ENCODE measurements at regions not wholly inside any gene's neighbourhood (a gene's known extent, or its start where the extent isn't known, plus 50 kb on each side); places are given as distances from the start of the nearest gene placed in this dataset.

GRCh38 chr18:60092073-60092472 is 192.3 kb downstream of the PMAIP1 start:
- Histone ChIP-seq H3K9me3 (no peaks in the 10 kb centered on the region), H3K4me3 (no peak overlapping the region), H3K27me3 (no peaks in the 10 kb centered on the region), H3K27ac (no peak overlapping the region), H3K4me1 (no peaks in the 10 kb centered on the region), H3K36me3 (no peaks in the 10 kb centered on the region)
- DNase-seq (ENCODE audit: low spot score in 2 of 2): no peak
- no peak for TF ChIP-seq POLR2A (IDR thresholded peaks at IDR 0.05)
- no peak for TF ChIP-seq CTCF (IDR thresholded peaks at IDR 0.05)
- TF ChIP-seq EP300 (IDR thresholded peaks at IDR 0.05): no peak

DNA sequence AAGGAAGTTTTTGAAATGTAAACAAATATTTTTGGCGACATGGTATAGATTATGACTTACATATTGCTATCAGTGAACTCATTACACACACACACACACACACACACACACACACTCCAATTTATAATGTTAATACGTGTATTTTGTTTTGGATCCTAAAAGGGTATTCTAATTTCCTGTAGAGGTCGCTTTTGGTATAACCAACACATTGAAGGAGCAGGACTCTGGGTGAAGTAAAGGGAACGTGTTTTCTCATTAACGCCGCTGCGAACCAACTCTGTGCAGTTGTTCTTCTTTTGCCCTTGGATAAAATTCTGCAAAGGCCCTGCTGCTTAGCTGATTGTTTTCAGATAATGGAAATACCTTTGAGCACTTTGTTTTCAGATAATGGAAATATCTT is 190.4 kb downstream of the PMAIP1 start:
- no peak overlapping the region for H3K4me3 ChIP-seq

GRCh38 chr18:60082790-60083189 is 183.0 kb downstream of the PMAIP1 start:
- DNase-seq (ENCODE audit: low spot score in 2 of 2): no peak
- H3K27ac ChIP-seq: no peak overlapping the region
- H3K9me3 ChIP-seq: no peaks in the 10 kb centered on the region
- TF ChIP-seq CTCF (IDR thresholded peaks at IDR 0.05): no peak
- TF ChIP-seq EP300 (IDR thresholded peaks at IDR 0.05): no peak
- TF ChIP-seq POLR2A (IDR thresholded peaks at IDR 0.05): no peak
- 47 to 54% methylated on average over 1 of the region's 1 CpG for WGBS, 2 donors
- no peak overlapping the region for H3K4me3 ChIP-seq
- no peaks in the 10 kb centered on the region for H3K36me3 ChIP-seq
- H3K27me3 ChIP-seq: no peaks in the 10 kb centered on the region
- no peaks in the 10 kb centered on the region for H3K4me1 ChIP-seq

More for the DNA sequence above, 190.4 kb downstream of the PMAIP1 start:
- WGBS, 2 donors: 42 to 44% methylated on average over 7 of the region's 7 CpGs
- Histone ChIP-seq H3K27ac (no peak overlapping the region), H3K9me3 (no peaks in the 10 kb centered on the region), H3K27me3 (no peaks in the 10 kb centered on the region), H3K36me3 (no peaks in the 10 kb centered on the region), H3K4me1 (no peaks in the 10 kb centered on the region)
- TF ChIP-seq POLR2A (IDR thresholded peaks at IDR 0.05) (no peak), CTCF (IDR thresholded peaks at IDR 0.05) (no peak), EP300 (IDR thresholded peaks at IDR 0.05) (no peak)
- DNase-seq (ENCODE audit: low spot score in 2 of 2): no peak

GRCh38 chr18:60082282-60082681 is 182.5 kb downstream of the PMAIP1 start:
- H3K27ac ChIP-seq: no peak overlapping the region
- H3K36me3 ChIP-seq: no peaks in the 10 kb centered on the region
- DNase-seq (ENCODE audit: low spot score in 2 of 2): no peak
- H3K4me3 ChIP-seq: no peak overlapping the region
- WGBS, 2 donors: 85 to 87% methylated on average over 2 of the region's 2 CpGs
- TF ChIP-seq POLR2A (IDR thresholded peaks at IDR 0.05): no peak
- H3K27me3 ChIP-seq: no peaks in the 10 kb centered on the region
- H3K9me3 ChIP-seq: no peaks in the 10 kb centered on the region
- no peaks in the 10 kb centered on the region for H3K4me1 ChIP-seq

DNA sequence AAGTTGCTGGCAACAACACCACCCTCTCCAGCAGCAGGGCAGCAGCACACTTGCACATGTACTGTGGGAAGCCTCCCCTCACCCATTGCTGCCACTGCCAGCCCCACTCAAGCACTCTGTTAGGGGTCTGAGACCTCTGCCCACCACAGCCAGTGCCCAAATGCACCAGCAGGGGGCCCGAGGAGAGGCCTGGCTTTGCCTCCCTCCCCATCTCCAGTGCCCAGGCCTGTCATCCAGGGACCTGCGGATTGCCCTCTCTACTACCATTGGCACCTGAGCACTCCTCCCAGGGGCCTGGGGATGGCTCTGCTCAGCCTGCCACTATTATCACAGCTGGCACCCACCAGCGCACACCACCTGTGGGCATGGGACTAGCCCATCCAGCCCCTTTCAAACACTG is 175.7 kb downstream of the PMAIP1 start:
- H3K27me3 ChIP-seq: no peaks in the 10 kb centered on the region
- WGBS, 2 donors: 75 to 93% methylated on average over 2 to 3 of the region's 3 CpGs
- DNase-seq (ENCODE audit: low spot score in 2 of 2): no peak
- no peak overlapping the region for H3K4me3 ChIP-seq
- no peaks in the 10 kb centered on the region for H3K36me3 ChIP-seq
- H3K4me1 ChIP-seq: no peaks in the 10 kb centered on the region
- no peak overlapping the region for H3K27ac ChIP-seq
- H3K9me3 ChIP-seq: no peaks in the 10 kb centered on the region
- no peak for TF ChIP-seq EP300 (IDR thresholded peaks at IDR 0.05)
- no peak for TF ChIP-seq POLR2A (IDR thresholded peaks at IDR 0.05)
- TF ChIP-seq CTCF (IDR thresholded peaks at IDR 0.05): no peak

DNA sequence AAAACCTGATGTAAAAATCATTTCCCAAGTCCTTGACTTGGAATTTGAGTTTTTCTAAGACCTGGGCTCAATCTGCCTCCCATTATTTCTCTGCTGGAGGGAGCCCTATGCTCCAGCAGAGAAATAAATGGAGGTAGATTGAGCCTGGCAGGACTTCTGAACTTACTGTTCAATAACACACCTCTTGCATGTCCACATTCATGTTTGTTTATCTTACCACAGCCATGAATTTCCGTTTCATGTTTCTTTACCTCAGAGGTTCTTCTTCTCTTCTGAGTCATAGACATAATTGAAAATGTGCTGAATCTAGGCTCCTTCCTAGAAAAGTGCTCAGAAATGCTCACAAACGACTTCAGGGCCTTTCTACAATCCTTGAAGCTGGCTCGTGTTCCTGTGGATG is 170.8 kb downstream of the PMAIP1 start:
- H3K4me3 ChIP-seq: no peak overlapping the region
- no peaks in the 10 kb centered on the region for H3K9me3 ChIP-seq
- 52 to 63% methylated on average over 3 of the region's 3 CpGs for WGBS, 2 donors
- H3K27ac ChIP-seq: no peak overlapping the region
- H3K4me1 ChIP-seq: no peaks in the 10 kb centered on the region
- DNase-seq (ENCODE audit: low spot score in 2 of 2): no peak
- H3K36me3 ChIP-seq: no peaks in the 10 kb centered on the region
- H3K27me3 ChIP-seq: no peaks in the 10 kb centered on the region
- TF ChIP-seq POLR2A (IDR thresholded peaks at IDR 0.05): no peak
- TF ChIP-seq CTCF (IDR thresholded peaks at IDR 0.05): no peak
- TF ChIP-seq EP300 (IDR thresholded peaks at IDR 0.05): no peak

All from tibial nerve (tissue), 4 donors.